ENCODE measurements at regions not wholly inside any gene's neighbourhood (a gene's known extent, or its start where the extent isn't known, plus 50 kb on each side); places are given as distances from the start of the nearest gene placed in this dataset.

- no peak for DNase-seq
These were observed 100.3 kb upstream of the DPYD start for GRCh38 chr1:98021126-98021525.

GRCh38 chr1:98019747-98020146 lies 98.9 kb upstream of the DPYD start:
- no peak for DNase-seq

- no peak for DNase-seq
These were observed 97.2 kb upstream of the DPYD start for GRCh38 chr1:98018074-98018473.

GRCh38 chr1:98017184-98017583 lies 96.3 kb upstream of the DPYD start:
- no peak for DNase-seq

- DNase-seq = no peak
These were observed 87.5 kb upstream of the DPYD start for GRCh38 chr1:98008373-98008772.

GRCh38 chr1:98005326-98006010 lies 84.6 kb upstream of the DPYD start:
- DNase-seq = no peak

GRCh38 chr1:98003442-98003841 lies 82.6 kb upstream of the DPYD start:
- no peak for DNase-seq

- no peak for DNase-seq
These were observed 81.5 kb upstream of the DPYD start for GRCh38 chr1:98002288-98002687.

- peak; percentile 15 for DNase-seq
These were observed 80.9 kb upstream of the DPYD start for GRCh38 chr1:98001764-98002163.

- DNase-seq = no peak
These were observed 78.5 kb upstream of the DPYD start for GRCh38 chr1:97999320-97999719.

- peak; percentile 44 for DNase-seq
These were observed 76.0 kb upstream of the DPYD start for GRCh38 chr1:97996880-97997279.

- no peak for DNase-seq
These were observed 68.4 kb upstream of the DPYD start for GRCh38 chr1:97989094-97989680.

- peak; percentile 82 for DNase-seq
These were observed 65.5 kb upstream of the DPYD start for GRCh38 chr1:97986041-97987005.

- DNase-seq = no peak
These were observed 62.3 kb upstream of the DPYD start for GRCh38 chr1:97983126-97983525.

GRCh38 chr1:97980530-97980929 lies 59.7 kb upstream of the DPYD start:
- DNase-seq = no peak

GRCh38 chr1:97976801-97977200 lies 56.0 kb upstream of the DPYD start:
- DNase-seq = no peak
